HFF-Myc (cell line): ENCODE measurements at regions not wholly inside any gene's neighbourhood (a gene's known extent, or its start where the extent isn't known, plus 50 kb on each side); places are given as distances from the start of the nearest gene placed in this dataset.

Source experiments
- DNase-seq: peaks from one replicate; pipeline ENCODE4 v3.0.0-alpha.2; 2011; ENCODE audit warnings: low read depth; ENCODE audit errors: extremely low read depth
- H3K4me3 ChIP-seq: replicated peaks from 2 replicates; pipeline ENCODE4 v1.5.1; 2011; ENCODE audit warnings: low read depth, mild to moderate bottlenecking, control low read depth, low read length
- TF ChIP-seq, protein P1 (sequence below): IDR thresholded peaks from 2 replicates; pipeline ENCODE4 v1.5.1; 2012; ENCODE audit warnings: mild to moderate bottlenecking, low read depth, low read length, control low read depth; ENCODE audit errors: missing control alignments

DNA sequence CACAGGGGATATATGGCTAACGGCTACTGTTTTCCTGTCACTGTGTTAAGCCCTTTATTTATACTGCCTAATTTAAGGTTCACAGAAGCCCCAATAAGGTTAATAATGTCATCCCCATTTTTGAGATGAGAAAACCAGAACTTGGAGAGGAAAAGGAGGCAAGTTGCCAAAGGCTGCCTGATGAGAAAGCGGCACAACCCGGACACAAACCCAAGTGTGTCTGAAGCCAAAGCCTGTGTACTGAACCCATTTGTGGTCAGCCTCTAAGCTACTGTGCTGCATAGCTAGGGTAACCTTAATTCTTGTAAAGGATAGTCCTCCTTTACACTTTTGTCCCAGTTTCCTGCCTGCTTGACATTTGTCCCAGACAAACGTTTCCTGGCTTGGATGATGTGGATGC lies 954.7 kb upstream of the FANCL start:
- no peak overlapping the region for H3K4me3 ChIP-seq
- TF ChIP-seq, protein P1, sequence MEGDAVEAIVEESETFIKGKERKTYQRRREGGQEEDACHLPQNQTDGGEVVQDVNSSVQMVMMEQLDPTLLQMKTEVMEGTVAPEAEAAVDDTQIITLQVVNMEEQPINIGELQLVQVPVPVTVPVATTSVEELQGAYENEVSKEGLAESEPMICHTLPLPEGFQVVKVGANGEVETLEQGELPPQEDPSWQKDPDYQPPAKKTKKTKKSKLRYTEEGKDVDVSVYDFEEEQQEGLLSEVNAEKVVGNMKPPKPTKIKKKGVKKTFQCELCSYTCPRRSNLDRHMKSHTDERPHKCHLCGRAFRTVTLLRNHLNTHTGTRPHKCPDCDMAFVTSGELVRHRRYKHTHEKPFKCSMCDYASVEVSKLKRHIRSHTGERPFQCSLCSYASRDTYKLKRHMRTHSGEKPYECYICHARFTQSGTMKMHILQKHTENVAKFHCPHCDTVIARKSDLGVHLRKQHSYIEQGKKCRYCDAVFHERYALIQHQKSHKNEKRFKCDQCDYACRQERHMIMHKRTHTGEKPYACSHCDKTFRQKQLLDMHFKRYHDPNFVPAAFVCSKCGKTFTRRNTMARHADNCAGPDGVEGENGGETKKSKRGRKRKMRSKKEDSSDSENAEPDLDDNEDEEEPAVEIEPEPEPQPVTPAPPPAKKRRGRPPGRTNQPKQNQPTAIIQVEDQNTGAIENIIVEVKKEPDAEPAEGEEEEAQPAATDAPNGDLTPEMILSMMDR = no peak
- no peak for DNase-seq

DNA sequence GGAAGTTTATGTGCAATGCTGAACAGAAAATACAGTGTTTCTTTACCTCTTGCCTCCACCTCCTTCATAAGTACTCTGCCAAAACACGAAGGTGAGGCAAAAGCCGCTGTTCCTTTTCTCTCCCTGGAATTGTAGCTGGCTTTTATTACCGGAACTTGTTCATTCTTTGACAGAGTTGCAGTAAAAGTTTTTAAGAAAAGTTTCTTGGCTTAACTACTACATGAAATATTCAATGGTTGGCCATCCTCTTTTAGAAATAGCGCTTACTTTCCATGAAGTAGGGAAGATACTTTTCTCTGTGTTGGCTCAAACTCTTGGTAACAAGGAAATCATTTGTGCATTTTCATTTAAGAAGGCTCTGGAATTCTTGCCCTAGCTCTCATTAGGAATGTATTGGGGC lies 950.7 kb upstream of the FANCL start:
- no peak overlapping the region for H3K4me3 ChIP-seq
- DNase-seq = no peak
- TF ChIP-seq, protein P1 = no peak

DNA sequence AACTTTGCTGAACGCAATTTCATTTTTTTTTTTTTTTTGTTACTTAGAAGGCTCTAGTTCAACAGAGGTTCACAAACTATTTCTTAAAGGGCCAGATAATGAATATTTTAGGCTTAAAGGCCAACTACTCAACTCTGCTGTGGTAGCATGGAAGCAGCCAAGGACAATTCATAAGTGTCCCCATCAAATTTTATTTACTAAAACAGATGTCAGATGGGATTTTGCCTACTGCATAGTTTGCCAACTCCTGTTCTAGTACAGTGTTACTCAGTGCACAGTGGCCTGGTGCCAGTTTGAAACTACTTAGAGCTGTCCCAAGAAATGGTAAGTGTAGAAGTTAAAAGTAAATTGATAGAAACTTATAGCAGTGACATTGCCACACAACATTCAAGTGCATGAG lies 949.4 kb upstream of the FANCL start:
- DNase-seq = no peak
- no peak overlapping the region for H3K4me3 ChIP-seq
- TF ChIP-seq, protein P1 = no peak

DNA sequence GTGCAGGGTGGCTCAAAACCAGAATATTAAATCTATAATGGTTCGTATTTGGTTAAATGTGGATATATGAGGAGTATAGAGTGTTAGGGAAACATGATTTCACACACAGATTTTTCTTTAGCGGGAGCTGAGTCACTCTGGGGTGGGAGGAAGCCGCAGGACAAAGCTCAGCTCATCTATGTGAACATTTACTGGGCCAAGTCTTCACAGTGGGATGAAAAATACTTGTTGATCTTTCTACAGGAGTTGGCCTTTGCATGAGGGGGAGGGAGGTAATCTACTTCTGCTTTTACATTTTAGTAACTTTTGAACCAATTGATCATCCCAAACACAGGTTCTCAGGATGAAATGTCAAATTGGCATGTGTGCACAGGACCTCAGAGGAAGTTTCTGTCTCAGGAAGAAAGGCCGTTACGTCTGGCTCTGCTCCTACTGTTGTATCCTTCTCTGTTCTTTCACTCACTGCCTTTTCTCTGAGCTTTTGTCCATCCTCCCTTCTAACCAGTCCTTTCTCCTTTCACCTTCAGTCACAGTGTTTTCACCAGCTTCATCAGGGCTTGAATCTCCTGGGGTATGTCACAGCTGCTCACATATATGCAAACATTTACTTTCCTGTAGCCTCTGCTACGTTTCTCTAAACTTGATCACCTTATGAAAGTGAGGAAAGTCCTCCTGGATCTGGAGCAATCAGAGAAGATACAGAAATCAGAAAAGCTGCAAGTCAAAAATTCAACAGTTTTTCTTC lies 943.3 kb upstream of the FANCL start:
- H3K4me3 ChIP-seq = no peak overlapping the region
- TF ChIP-seq, protein P1 = no peak
- DNase-seq = no peak

DNA sequence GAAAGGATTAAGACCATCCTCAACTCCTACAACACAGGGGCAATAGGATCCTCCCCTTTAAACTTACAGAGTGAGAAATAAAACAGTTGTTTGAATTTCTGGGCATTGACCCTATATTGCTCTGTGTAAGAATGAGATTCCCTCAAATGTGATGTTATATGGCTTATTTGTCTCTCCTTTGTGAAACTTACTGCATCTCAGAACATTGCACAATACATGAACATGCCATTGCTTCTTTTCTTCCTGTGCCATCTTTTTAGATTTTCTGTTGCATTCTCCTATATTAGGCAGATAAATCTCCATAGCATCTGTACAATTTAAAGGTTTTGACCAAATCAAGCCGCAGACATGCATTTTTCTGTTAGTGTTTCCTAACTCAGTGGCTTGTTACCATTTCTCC lies 941.9 kb upstream of the FANCL start:
- H3K4me3 ChIP-seq = no peak overlapping the region
- DNase-seq = no peak

DNA sequence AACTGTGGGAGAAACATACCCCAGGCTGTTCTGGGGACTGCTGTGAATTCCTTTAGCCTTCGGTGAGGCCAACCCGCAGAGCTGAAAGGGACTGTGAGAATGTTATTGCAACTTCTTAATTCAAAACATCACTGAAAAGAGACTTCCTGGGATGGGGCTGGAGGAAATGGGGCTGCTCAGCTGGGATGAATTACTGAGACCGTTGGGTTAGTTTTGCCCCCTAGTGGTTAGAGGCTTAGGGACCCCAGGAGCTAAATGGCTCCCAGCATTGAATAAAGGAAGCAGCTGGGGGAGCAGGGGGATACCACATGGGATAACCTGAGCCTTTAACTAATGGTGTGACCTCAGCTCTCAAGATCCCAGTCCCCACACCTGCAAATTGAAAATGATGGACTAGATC lies 941.1 kb upstream of the FANCL start:
- TF ChIP-seq, protein P1 = peak; percentile 76
- peak; percentile 48 for DNase-seq
- no peak overlapping the region for H3K4me3 ChIP-seq

More for the DNA sequence above, 941.9 kb upstream of the FANCL start:
- TF ChIP-seq, protein P1 = no peak

DNA sequence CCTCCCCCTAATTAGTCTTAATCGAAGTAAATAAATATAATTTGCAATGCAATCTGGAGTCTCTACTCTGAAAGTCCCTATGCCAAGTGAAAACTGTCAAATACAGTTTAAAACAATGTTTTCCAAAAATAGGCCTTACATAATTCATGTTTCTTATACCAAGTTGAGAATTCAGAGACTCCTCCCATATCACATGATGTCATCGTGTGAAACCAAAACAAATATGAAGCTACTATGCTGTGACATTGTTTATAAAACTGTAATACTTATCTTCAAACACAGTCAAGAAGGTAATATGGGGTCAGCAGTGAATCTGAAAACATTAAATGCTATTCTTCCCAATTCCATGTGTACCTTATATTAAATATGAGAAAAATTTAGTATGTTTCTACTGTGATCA lies 940.2 kb upstream of the FANCL start:
- TF ChIP-seq, protein P1 = no peak
- H3K4me3 ChIP-seq = no peak overlapping the region

More for the DNA sequence above, 940.2 kb upstream of the FANCL start:
- no peak for DNase-seq
